Lung (tissue), 11 donors: ENCODE measurements at regions not wholly inside any gene's neighbourhood (a gene's known extent, or its start where the extent isn't known, plus 50 kb on each side); places are given as distances from the start of the nearest gene placed in this dataset.

Source experiments
- ATAC-seq: fragments of 200-7000 bp; cut with Tn5 transposase; one replicate; pipeline ENCODE4 v1.9.1; 2020; ENCODE audit warnings: moderate number of reproducible peaks; ENCODE audit not compliant: insufficient read depth, low FRiP score
- DNase-seq, 3 donors: peaks; one replicate each; pipeline ENCODE4 v3.0.0-alpha.2; 2013 to 2017
- H3K27ac ChIP-seq, 2 donors: one replicate each; pipeline ENCODE4 v1.5.1; 2013; ENCODE audit warnings: mild to moderate bottlenecking in 2 of 2, moderate library complexity in 2 of 2, control low read depth in 1 of 2, inconsistent platforms in 1 of 2, low read depth in 1 of 2, low read length in 1 of 2
- H3K27me3 ChIP-seq, 3 donors: one replicate each; pipeline ENCODE4 v1.5.1; 2013; ENCODE audit warnings: low read length in 2 of 3; ENCODE audit not compliant: control insufficient read depth in 3 of 3, insufficient read depth in 3 of 3
- H3K36me3 ChIP-seq, 4 donors: one replicate each; pipeline ENCODE4 v1.5.1; 2013; ENCODE audit warnings: low read length in 4 of 4, mild to moderate bottlenecking in 1 of 4, moderate library complexity in 1 of 4; ENCODE audit not compliant: control insufficient read depth in 4 of 4, insufficient read depth in 4 of 4
- H3K4me1 ChIP-seq, 5 donors: one replicate each; pipeline ENCODE4 v1.5.1; 2013; ENCODE audit warnings: low read length in 5 of 5, mild to moderate bottlenecking in 2 of 5, moderate library complexity in 1 of 5; ENCODE audit not compliant: control insufficient read depth in 5 of 5, insufficient read depth in 5 of 5
- H3K4me3 ChIP-seq: one replicate; pipeline ENCODE4 v1.5.1; 2013; ENCODE audit warnings: mild to moderate bottlenecking, control low read depth, moderate library complexity
- H3K9ac ChIP-seq, 2 donors: one replicate each; pipeline ENCODE4 v1.5.1; 2013; ENCODE audit warnings: low read length in 2 of 2, control low read depth in 1 of 2; ENCODE audit not compliant: insufficient read depth in 1 of 2
- H3K9me3 ChIP-seq, 4 donors: one replicate each; pipeline ENCODE4 v1.5.1; 2013; ENCODE audit warnings: low read length in 3 of 4, mild to moderate bottlenecking in 1 of 4, moderate library complexity in 1 of 4; ENCODE audit not compliant: control insufficient read depth in 4 of 4, insufficient read depth in 3 of 4
- WGBS, 2 donors: extraction: QIAGEN DNeasy Blood & Tissue Kit; methylation state at CpG; one replicate each; pipeline ENCODE4 v1.1.7; 2013; 5-methylcytosine and 5-hydroxymethylcytosine counted together
- TF ChIP-seq, protein P1 (sequence below): IDR thresholded peaks from 2 replicates; pipeline ENCODE4 v1.5.1; 2012; ENCODE audit warnings: mild to moderate bottlenecking; ENCODE audit errors: control extremely low read depth, extremely low read depth
- donor health status: control.
- donor health status: control.
- donor health status: Bipolar disorder and iron deficiency.
- donor health status: healthy.
- donor health status: DM: yes; HTN: yes; CAD: no.

DNA sequence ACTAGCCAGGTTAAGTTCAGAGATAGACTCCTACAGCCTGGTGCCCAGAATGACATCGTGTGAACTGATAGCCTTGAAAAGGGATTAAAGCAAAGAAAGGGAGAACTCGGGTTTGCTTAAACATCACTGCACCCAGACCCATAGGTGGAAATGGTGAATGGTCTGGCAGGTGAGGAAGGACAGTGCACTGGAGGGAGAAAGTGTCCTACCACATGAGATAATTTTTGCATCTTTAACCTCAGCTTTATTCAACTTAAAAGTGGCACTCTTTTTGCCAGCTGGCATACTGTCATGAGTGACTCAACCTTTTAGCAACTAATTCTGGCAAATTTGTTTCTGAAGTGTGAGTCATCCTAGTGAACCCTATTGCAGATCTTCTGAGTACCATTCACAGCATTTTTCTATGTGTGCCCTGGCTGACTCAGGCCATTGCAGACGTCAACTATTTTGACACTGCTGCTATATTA, 53.0 kb upstream of the DAPP1 start:
- TF ChIP-seq, protein P1, sequence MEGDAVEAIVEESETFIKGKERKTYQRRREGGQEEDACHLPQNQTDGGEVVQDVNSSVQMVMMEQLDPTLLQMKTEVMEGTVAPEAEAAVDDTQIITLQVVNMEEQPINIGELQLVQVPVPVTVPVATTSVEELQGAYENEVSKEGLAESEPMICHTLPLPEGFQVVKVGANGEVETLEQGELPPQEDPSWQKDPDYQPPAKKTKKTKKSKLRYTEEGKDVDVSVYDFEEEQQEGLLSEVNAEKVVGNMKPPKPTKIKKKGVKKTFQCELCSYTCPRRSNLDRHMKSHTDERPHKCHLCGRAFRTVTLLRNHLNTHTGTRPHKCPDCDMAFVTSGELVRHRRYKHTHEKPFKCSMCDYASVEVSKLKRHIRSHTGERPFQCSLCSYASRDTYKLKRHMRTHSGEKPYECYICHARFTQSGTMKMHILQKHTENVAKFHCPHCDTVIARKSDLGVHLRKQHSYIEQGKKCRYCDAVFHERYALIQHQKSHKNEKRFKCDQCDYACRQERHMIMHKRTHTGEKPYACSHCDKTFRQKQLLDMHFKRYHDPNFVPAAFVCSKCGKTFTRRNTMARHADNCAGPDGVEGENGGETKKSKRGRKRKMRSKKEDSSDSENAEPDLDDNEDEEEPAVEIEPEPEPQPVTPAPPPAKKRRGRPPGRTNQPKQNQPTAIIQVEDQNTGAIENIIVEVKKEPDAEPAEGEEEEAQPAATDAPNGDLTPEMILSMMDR, result no peak
- peaks cover 0 to 3% (median 0%) of the 10 kb centered on the region in 5 donors for H3K4me1 ChIP-seq
- no peaks in the 10 kb centered on the region for H3K27me3 ChIP-seq
- no peaks in the 10 kb centered on the region for H3K36me3 ChIP-seq
- no peak overlapping the region for H3K4me3 ChIP-seq
- 62 to 79% methylated on average over 3 of the region's 3 CpGs for WGBS, 2 donors
- no peaks in the 10 kb centered on the region for H3K9me3 ChIP-seq
- ATAC-seq, result peak; percentile 81
- H3K27ac ChIP-seq, result no peak overlapping the region
- no peak for DNase-seq
- H3K9ac ChIP-seq, result no peak overlapping the region

DNA sequence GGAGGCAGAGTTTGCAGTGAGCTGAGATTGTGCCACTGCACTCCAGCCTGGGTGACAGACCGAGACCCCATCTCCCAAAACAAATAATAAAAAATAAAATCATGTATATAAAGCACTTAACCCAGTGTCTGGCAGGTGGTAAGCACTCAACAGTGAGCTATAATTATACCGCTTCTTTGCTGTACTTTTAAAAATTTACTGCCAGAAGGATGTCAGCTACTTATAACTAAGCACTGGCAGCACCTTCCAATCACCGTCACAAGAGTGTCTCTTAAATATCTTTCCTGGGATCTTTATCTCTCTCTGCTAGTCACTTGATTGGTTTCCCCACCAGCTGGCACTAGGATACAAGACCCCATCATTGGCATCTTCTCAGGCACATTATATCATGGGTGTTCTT, 53.9 kb upstream of the DAPP1 start:
- no peak for ATAC-seq
- Histone ChIP-seq H3K9me3 (no peaks in the 10 kb centered on the region), H3K27me3 (no peaks in the 10 kb centered on the region), H3K4me1 (peaks cover 0 to 3% (median 0%) of the 10 kb centered on the region in 5 donors), H3K36me3 (no peaks in the 10 kb centered on the region), H3K9ac (no peak overlapping the region), H3K27ac (no peak overlapping the region), H3K4me3 (no peak overlapping the region)
- TF ChIP-seq, protein P1, result no peak
- 86 to 90% methylated on average over 3 of the region's 3 CpGs for WGBS, 2 donors
- no peak for DNase-seq

DNA sequence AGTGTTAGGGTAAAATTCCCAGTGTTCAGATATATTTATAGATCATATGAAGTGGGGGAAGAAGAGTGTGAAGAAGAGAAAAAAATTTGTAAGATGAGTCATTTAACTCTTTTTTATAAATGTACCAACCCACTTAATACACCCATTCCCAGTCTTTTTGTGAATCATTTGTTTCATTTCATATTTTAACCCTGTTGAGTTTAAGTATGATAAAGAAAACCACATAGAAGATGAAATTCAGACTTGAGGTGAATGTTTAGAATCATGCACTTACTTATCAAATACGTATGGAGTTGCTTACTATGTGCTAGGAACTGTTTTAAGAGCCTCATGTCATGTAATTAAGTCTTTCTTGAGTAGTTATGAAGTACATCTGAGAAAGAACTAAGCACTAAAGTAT, 56.6 kb upstream of the DAPP1 start:
- Histone ChIP-seq H3K27me3 (no peaks in the 10 kb centered on the region), H3K36me3 (no peaks in the 10 kb centered on the region), H3K9me3 (no peaks in the 10 kb centered on the region), H3K9ac (no peak overlapping the region), H3K27ac (no peak overlapping the region), H3K4me3 (no peak overlapping the region), H3K4me1 (peaks cover 0 to 6% (median 2%) of the 10 kb centered on the region in 5 donors)
- no peak for DNase-seq
- ATAC-seq, result no peak
- WGBS, 2 donors, result 56 to 73% methylated on average over 1 of the region's 1 CpG
- TF ChIP-seq, protein P1, result no peak

DNA sequence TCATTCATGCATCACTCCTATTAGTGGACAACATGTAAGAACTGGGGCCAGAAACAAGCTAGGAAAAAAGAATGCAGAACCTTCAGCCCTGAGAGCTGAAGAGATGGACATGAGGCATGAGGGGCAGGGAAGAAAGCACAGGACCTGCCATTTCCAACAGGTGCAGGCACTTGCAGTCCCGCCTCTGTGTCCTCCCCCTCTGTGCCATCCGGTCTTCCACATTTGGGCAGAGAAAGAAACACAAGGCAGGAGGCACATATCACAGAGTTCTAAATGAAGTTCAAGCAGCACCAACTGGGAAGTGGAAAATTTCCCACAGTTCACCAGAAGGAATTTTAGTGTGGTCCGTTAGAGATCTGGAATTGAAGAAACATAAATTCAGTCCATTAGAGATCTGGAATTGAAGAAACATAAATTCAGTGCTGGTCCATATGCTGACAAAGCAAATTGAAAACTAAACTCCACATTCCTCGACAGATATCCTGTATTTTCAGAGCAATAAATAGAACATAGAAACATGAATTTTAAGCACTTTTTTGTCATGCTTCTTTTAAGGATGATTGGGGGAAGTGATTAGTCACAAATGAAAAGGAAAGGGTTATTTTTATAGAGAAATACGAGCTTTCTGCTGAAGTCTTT, 57.2 kb upstream of the DAPP1 start:
- ATAC-seq (no peak), DNase-seq (no peak)
- H3K4me1 ChIP-seq, result peaks cover 0 to 9% (median 2%) of the 10 kb centered on the region in 5 donors
- no peaks in the 10 kb centered on the region for H3K27me3 ChIP-seq
- WGBS, 2 donors, result 62 to 64% methylated on average over 5 of the region's 5 CpGs
- H3K36me3 ChIP-seq, result no peaks in the 10 kb centered on the region
- H3K4me3 ChIP-seq, result no peak overlapping the region
- no peaks in the 10 kb centered on the region for H3K9me3 ChIP-seq
- TF ChIP-seq, protein P1, result no peak
- no peak overlapping the region for H3K9ac ChIP-seq
- no peak overlapping the region for H3K27ac ChIP-seq
